HCT116 (cell line): ENCODE measurements at regions not wholly inside any gene's neighbourhood (a gene's known extent, or its start where the extent isn't known, plus 50 kb on each side); places are given as distances from the start of the nearest gene placed in this dataset.

Experiments used
- ATAC-seq: fragments of 200-7000 bp; cut with Tn5 transposase; 2 replicates; pipeline ENCODE4 v1.9.1; 2020; ENCODE audit warnings: mild to moderate bottlenecking, moderate library complexity
- BruUV-seq: library from RNA; stranded (reverse); fragments of 400-500 nt; replicated peaks from 2 replicates; lab custom pipeline; 2021; lab: Mats Ljungman, UMichigan
- CTCF ChIA-PET: fragments of 300-600 bp; sonication (Branson Sonifier 250); formaldehyde crosslinking; loops from one replicate; lab custom pipeline; 2021; ENCODE audit warnings: antibody characterized with exemption; lab: Charles Lee
- POLR2A ChIA-PET: fragments of 300-600, 350-600 bp; sonication (Branson Sonifier 250); formaldehyde crosslinking; loops from one replicate; lab custom pipeline; 2021; ENCODE audit warnings: antibody characterized with exemption; lab: Charles Lee
- RAD21 ChIA-PET, 2 experiments: fragments of 300-600 bp; sonication (Branson Sonifier 250); formaldehyde crosslinking; loops; one replicate each; lab custom pipeline; 2023; ENCODE audit warnings: low total read pairs in 2 of 2; ENCODE audit not compliant: uncharacterized antibody in 2 of 2, unreplicated experiment in 2 of 2, low non-redundant PET in 1 of 2; lab: Charles Lee
- DNase-seq: peaks from one replicate; pipeline ENCODE4 v3.0.0-alpha.2; 2010; ENCODE audit warnings: low read depth, low spot score
- H2AFZ ChIP-seq: fragments of 200-600 bp; shearing (Covaris generic), sonication (generic); 2 replicates; pipeline ENCODE4 v1.6.1; 2017; ENCODE audit warnings: low read depth, mixed run types, mixed read lengths, antibody characterized with exemption, low read length; ENCODE audit not compliant: poor library complexity, severe bottlenecking
- H3K27ac ChIP-seq: 2 replicates; pipeline ENCODE4 v1.5.1; 2012; ENCODE audit warnings: low read depth, low read length
- H3K27me3 ChIP-seq: fragments of 200-600 bp; sonication (generic); 2 replicates; pipeline ENCODE4 v1.6.1; 2016; ENCODE audit warnings: mixed run types, low read length, mixed read lengths; ENCODE audit not compliant: insufficient read depth
- H3K36me3 ChIP-seq, 2 experiments: fragments of 200-500 bp in 1 of 2; fragments of 200-600 bp in 1 of 2; sonication (Bioruptor generic) in 1 of 2; sonication (generic) in 1 of 2; 2 replicates each; pipeline versions ENCODE4 v1.5.1 to v1.6.1; 2014 to 2016; ENCODE audit warnings: low read length in 2 of 2, inconsistent platforms in 1 of 2, mixed read lengths in 1 of 2, mixed run types in 1 of 2; ENCODE audit not compliant: insufficient read depth in 2 of 2, control insufficient read depth in 1 of 2
- H3K4me1 ChIP-seq, 2 experiments: fragments of 200-600 bp in 1 of 2; sonication (generic) in 1 of 2; 2 replicates each; pipeline versions ENCODE4 v1.5.1 to v1.6.1; 2012 to 2017; ENCODE audit warnings: low read length in 2 of 2, inconsistent platforms in 1 of 2, mild to moderate bottlenecking in 1 of 2, mixed read lengths in 1 of 2, mixed run types in 1 of 2, moderate library complexity in 1 of 2; ENCODE audit not compliant: insufficient read depth in 2 of 2, control insufficient read depth in 1 of 2
- H3K4me2 ChIP-seq: fragments of 200-600 bp; sonication (generic); 2 replicates; pipeline ENCODE4 v1.6.1; 2017; ENCODE audit warnings: mixed run types, low read length, mixed read lengths
- H3K4me3 ChIP-seq, 2 experiments: fragments of 200-600 bp in 1 of 2; sonication (generic) in 1 of 2; replicated peaks in 1 of 2; 2 replicates each; pipeline ENCODE4 v1.5.1; 2011 to 2016; ENCODE audit warnings: low read length in 2 of 2, control low read depth in 1 of 2, low read depth in 1 of 2, mild to moderate bottlenecking in 1 of 2, mixed read lengths in 1 of 2, mixed run types in 1 of 2
- H3K79me2 ChIP-seq: fragments of 200-600 bp; sonication (generic); 2 replicates; pipeline ENCODE4 v1.6.1; 2017; ENCODE audit warnings: mild to moderate bottlenecking, mixed run types, low read length, moderate library complexity, mixed read lengths; ENCODE audit not compliant: insufficient read depth
- H3K9ac ChIP-seq: fragments of 200-600 bp; sonication (generic); 2 replicates; pipeline ENCODE4 v1.6.1; 2016; ENCODE audit warnings: low read length, mixed read lengths
- H3K9me2 ChIP-seq: fragments of 200-600 bp; sonication (generic), shearing (Covaris generic); 2 replicates; pipeline ENCODE4 v1.6.1; 2017; ENCODE audit warnings: mixed run types, mild to moderate bottlenecking, moderate library complexity; ENCODE audit not compliant: insufficient read depth
- H3K9me3 ChIP-seq, 2 experiments: fragments of 200-500 bp in 1 of 2; fragments of 200-600 bp in 1 of 2; sonication (Bioruptor generic) in 1 of 2; sonication (generic) in 1 of 2; 2 replicates each; pipeline ENCODE4 v1.6.1; 2014 to 2017; ENCODE audit warnings: low read length in 2 of 2, mixed read lengths in 2 of 2, inconsistent platforms in 1 of 2, low read depth in 1 of 2, mild to moderate bottlenecking in 1 of 2, mixed run types in 1 of 2, moderate library complexity in 1 of 2; ENCODE audit not compliant: control insufficient read depth in 1 of 2, insufficient read depth in 1 of 2
- H4K20me1 ChIP-seq: fragments of 200-600 bp; sonication (generic), shearing (Covaris generic); 2 replicates; pipeline ENCODE4 v1.6.1; 2017; ENCODE audit warnings: mixed run types, mild to moderate bottlenecking, moderate library complexity; ENCODE audit not compliant: insufficient read depth
- CBX3 ChIP-seq: IDR thresholded peaks from 2 replicates; pipeline ENCODE4 v1.6.1; 2012; ENCODE audit warnings: low read depth
- CEBPB ChIP-seq: IDR thresholded peaks from 2 replicates; pipeline ENCODE4 v1.6.1; 2012; ENCODE audit warnings: low read depth
- EGR1 ChIP-seq: IDR thresholded peaks from 2 replicates; pipeline ENCODE4 v1.6.1; 2012; ENCODE audit warnings: low read depth
- ELF1 ChIP-seq: IDR thresholded peaks from 2 replicates; pipeline ENCODE4 v1.6.1; 2012; ENCODE audit warnings: low read depth, borderline replicate concordance
- EZH2 ChIP-seq: fragments of 200-600 bp; sonication (generic); IDR thresholded peaks from 2 replicates; pipeline ENCODE4 v1.6.1; 2017; ENCODE audit warnings: antibody characterized with exemption, mixed run types
- FOSL1 ChIP-seq: IDR thresholded peaks from 2 replicates; pipeline ENCODE4 v1.6.1; 2012; ENCODE audit warnings: low read depth
- JUND ChIP-seq: IDR thresholded peaks from 2 replicates; pipeline ENCODE4 v1.6.1; 2012
- MAX ChIP-seq: IDR thresholded peaks from 2 replicates; pipeline ENCODE4 v1.6.1; 2012
- POLR2A ChIP-seq: IDR thresholded peaks from 2 replicates; pipeline ENCODE4 v1.7.0; 2011; ENCODE audit warnings: borderline replicate concordance; ENCODE audit not compliant: insufficient read depth, insufficient read length; ENCODE audit errors: extremely low read depth
- POLR2AphosphoS5 ChIP-seq: IDR thresholded peaks from 2 replicates; pipeline ENCODE4 v1.6.1; 2011; ENCODE audit warnings: mild to moderate bottlenecking, low read depth, low read length, moderate library complexity
- RAD21 ChIP-seq: IDR thresholded peaks from 2 replicates; pipeline ENCODE4 v1.6.1; 2012; ENCODE audit warnings: low read depth, mild to moderate bottlenecking
- SIN3A ChIP-seq: IDR thresholded peaks from 2 replicates; pipeline ENCODE4 v1.6.1; 2012; ENCODE audit warnings: low read depth
- SP1 ChIP-seq: IDR thresholded peaks from 2 replicates; pipeline ENCODE4 v1.6.1; 2012; ENCODE audit warnings: low read depth
- SRF ChIP-seq: IDR thresholded peaks from 2 replicates; pipeline ENCODE4 v1.6.1; 2012; ENCODE audit warnings: low read depth
- ZFX ChIP-seq: fragments of 450-650 bp; IDR thresholded peaks from 2 replicates; pipeline ENCODE4 v1.6.1; 2017
- ZNF274 ChIP-seq: fragments of 200-500 bp; sonication (Bioruptor generic); IDR thresholded peaks from 2 replicates; pipeline ENCODE4 v1.6.1; 2014; ENCODE audit warnings: mild to moderate bottlenecking, low read depth, low read length, inconsistent platforms
- intact Hi-C: fragments of 100-400 bp; cut with micrococcal nuclease; formaldehyde crosslinking; loops from 2 replicates; pipeline ENCODE4 v1.10.0; 2022
- TF ChIP-seq, protein P1 (sequence below): IDR thresholded peaks from 2 replicates; pipeline ENCODE4 v1.6.1; 2012
- TF ChIP-seq, protein P2 (sequence below): IDR thresholded peaks from 2 replicates; pipeline ENCODE4 v1.6.1; 2012; ENCODE audit warnings: low read depth
- TF ChIP-seq, protein P3 (sequence below): IDR thresholded peaks from 2 replicates; pipeline ENCODE4 v1.6.1; 2011; ENCODE audit warnings: mild to moderate bottlenecking, low read length, moderate library complexity; ENCODE audit not compliant: insufficient replicate concordance; ENCODE audit errors: extremely low read depth
- TF ChIP-seq, protein P4 (sequence below), 3 experiments: fragments of 200-600 bp in 1 of 3; sonication (generic) in 1 of 3; IDR thresholded peaks in 2 of 3; conservative IDR thresholded peaks in 1 of 3; 2 replicates each; pipeline ENCODE4 v1.5.1; 2012 to 2017; ENCODE audit warnings: low read depth in 2 of 3, low read length in 2 of 3, antibody characterized with exemption in 1 of 3, borderline replicate concordance in 1 of 3, control low read depth in 1 of 3, mild to moderate bottlenecking in 1 of 3, mixed read lengths in 1 of 3, mixed run types in 1 of 3, moderate library complexity in 1 of 3; ENCODE audit not compliant: insufficient read depth in 1 of 3

DNA sequence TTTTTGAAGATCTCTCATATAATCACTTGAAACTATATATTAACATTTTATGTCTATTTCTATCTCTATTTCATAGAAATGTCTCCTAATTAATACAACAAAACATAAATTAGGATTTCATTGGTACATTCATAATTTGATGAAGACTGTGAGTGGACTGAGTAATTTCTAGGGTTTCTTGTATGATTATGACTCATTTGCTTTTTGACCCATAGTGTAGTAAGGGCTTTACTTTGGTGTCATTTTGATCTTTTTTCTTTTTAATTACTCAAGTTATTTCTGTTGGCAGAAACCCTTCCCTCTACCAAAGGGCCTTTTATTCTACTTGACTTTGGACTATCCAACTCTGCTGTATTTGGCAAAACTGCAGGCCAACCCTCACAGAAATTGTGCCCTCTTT is 207.9 kb upstream of the MAGEB16 start:
- Histone ChIP-seq H3K9me3 (no peaks in the 10 kb centered on the region), H3K27me3 (no peaks in the 10 kb centered on the region), H2AFZ (no peak overlapping the region), H3K36me3 (no peaks in the 10 kb centered on the region), H3K4me2 (no peak overlapping the region), H3K79me2 (no peaks in the 10 kb centered on the region), H3K27ac (no peak overlapping the region), H4K20me1 (no peaks in the 10 kb centered on the region), H3K4me3 (no peak overlapping the region), H3K9me2 (no peaks in the 10 kb centered on the region), H3K9ac (no peak overlapping the region), H3K4me1 (no peaks in the 10 kb centered on the region)
- ChIA-PET CTCF (no interaction called here), RAD21 (no interaction called here), POLR2A (no interaction called here)
- intact Hi-C loops: no loop called here
- BruUV-seq: no TSS peak
- DNase-seq: no peak
- ATAC-seq: no peak
- no peak for TF ChIP-seq POLR2A
- TF ChIP-seq RAD21: no peak
- no peak for TF ChIP-seq CBX3
- TF ChIP-seq SRF: no peak
- no peak for TF ChIP-seq ZNF274
- TF ChIP-seq, protein P1, sequence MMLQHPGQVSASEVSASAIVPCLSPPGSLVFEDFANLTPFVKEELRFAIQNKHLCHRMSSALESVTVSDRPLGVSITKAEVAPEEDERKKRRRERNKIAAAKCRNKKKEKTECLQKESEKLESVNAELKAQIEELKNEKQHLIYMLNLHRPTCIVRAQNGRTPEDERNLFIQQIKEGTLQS: no peak
- TF ChIP-seq, protein P2, sequence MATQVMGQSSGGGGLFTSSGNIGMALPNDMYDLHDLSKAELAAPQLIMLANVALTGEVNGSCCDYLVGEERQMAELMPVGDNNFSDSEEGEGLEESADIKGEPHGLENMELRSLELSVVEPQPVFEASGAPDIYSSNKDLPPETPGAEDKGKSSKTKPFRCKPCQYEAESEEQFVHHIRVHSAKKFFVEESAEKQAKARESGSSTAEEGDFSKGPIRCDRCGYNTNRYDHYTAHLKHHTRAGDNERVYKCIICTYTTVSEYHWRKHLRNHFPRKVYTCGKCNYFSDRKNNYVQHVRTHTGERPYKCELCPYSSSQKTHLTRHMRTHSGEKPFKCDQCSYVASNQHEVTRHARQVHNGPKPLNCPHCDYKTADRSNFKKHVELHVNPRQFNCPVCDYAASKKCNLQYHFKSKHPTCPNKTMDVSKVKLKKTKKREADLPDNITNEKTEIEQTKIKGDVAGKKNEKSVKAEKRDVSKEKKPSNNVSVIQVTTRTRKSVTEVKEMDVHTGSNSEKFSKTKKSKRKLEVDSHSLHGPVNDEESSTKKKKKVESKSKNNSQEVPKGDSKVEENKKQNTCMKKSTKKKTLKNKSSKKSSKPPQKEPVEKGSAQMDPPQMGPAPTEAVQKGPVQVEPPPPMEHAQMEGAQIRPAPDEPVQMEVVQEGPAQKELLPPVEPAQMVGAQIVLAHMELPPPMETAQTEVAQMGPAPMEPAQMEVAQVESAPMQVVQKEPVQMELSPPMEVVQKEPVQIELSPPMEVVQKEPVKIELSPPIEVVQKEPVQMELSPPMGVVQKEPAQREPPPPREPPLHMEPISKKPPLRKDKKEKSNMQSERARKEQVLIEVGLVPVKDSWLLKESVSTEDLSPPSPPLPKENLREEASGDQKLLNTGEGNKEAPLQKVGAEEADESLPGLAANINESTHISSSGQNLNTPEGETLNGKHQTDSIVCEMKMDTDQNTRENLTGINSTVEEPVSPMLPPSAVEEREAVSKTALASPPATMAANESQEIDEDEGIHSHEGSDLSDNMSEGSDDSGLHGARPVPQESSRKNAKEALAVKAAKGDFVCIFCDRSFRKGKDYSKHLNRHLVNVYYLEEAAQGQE: no peak
- TF ChIP-seq, protein P3, sequence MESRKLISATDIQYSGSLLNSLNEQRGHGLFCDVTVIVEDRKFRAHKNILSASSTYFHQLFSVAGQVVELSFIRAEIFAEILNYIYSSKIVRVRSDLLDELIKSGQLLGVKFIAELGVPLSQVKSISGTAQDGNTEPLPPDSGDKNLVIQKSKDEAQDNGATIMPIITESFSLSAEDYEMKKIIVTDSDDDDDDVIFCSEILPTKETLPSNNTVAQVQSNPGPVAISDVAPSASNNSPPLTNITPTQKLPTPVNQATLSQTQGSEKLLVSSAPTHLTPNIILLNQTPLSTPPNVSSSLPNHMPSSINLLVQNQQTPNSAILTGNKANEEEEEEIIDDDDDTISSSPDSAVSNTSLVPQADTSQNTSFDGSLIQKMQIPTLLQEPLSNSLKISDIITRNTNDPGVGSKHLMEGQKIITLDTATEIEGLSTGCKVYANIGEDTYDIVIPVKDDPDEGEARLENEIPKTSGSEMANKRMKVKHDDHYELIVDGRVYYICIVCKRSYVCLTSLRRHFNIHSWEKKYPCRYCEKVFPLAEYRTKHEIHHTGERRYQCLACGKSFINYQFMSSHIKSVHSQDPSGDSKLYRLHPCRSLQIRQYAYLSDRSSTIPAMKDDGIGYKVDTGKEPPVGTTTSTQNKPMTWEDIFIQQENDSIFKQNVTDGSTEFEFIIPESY: no peak
- TF ChIP-seq EZH2: no peak
- no peak for TF ChIP-seq EGR1
- TF ChIP-seq POLR2AphosphoS5: no peak
- no peak for TF ChIP-seq ELF1
- TF ChIP-seq CEBPB: no peak
- no peak for TF ChIP-seq SP1
- TF ChIP-seq SIN3A: no peak
- no peak for TF ChIP-seq MAX
- no peak for TF ChIP-seq JUND
- no peak for TF ChIP-seq FOSL1
- TF ChIP-seq ZFX: no peak
- TF ChIP-seq, protein P4, sequence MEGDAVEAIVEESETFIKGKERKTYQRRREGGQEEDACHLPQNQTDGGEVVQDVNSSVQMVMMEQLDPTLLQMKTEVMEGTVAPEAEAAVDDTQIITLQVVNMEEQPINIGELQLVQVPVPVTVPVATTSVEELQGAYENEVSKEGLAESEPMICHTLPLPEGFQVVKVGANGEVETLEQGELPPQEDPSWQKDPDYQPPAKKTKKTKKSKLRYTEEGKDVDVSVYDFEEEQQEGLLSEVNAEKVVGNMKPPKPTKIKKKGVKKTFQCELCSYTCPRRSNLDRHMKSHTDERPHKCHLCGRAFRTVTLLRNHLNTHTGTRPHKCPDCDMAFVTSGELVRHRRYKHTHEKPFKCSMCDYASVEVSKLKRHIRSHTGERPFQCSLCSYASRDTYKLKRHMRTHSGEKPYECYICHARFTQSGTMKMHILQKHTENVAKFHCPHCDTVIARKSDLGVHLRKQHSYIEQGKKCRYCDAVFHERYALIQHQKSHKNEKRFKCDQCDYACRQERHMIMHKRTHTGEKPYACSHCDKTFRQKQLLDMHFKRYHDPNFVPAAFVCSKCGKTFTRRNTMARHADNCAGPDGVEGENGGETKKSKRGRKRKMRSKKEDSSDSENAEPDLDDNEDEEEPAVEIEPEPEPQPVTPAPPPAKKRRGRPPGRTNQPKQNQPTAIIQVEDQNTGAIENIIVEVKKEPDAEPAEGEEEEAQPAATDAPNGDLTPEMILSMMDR (IDR thresholded peaks at IDR 0.05 in 2 of 3, conservative IDR thresholded peaks at IDR 0.05 in 1 of 3; ENCODE audit: borderline replicate concordance in 1 of 3, insufficient read depth in 1 of 3, low read depth in 2 of 3, low read length in 2 of 3): no peak
